NCI-H187 (cell line): ENCODE measurements at regions not wholly inside any gene's neighbourhood (a gene's known extent, or its start where the extent isn't known, plus 50 kb on each side); places are given as distances from the start of the nearest gene placed in this dataset.
A peak's percentile ranks its signal among the peaks of the same experiment; 100 is the strongest.

Experiments
- DNase-seq, 2 experiments: peaks; one replicate each; lab custom pipeline; 2025; lab: John Stamatoyannopoulos, UW

DNA sequence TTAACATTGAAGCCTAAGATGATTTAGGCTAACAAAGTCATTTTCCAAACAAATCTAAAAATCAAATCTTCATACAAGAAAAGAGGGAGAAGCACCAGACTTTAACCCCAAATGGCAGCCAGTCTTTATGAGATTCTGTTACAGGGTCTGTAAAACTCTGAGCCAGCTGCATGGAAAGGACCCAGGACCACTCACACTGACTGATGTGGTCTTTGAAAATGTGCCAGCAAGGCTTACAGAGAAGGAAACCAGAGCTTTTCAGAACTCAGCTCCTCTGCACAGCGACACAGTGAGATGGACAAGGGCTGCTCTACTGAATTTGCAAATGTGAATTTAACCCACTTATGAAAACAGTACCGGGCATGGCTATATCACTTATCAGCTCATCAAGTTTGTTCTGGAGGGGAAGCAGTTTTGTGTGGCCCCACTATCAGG, 98.8 kb upstream of the SERP2 start:
- no peak for DNase-seq

DNA sequence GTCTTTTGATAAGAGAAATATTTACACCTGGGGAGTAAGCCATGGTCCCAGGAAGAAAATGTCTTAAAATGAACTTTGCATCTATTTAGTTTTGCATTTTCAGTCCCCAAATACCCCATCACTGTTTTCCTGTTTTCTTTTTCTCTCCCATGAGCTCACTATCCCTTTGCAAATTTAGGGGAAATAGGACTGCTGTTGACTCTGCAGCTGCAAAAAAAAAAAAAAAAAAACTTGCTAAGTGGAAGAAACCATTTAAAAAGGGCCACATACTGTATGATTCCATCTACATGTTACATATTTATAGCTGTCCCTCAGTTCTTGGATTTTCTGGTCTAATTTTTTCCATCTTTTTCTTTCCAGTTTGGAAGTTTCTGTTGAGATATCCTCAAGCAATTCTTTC, 98.2 kb upstream of the SERP2 start:
- DNase-seq = no peak

GRCh38 chr13:44276061-44276460, 97.6 kb upstream of the SERP2 start:
- DNase-seq = no peak

GRCh38 chr13:44277459-44277858, 96.2 kb upstream of the SERP2 start:
- DNase-seq = no peak

DNA sequence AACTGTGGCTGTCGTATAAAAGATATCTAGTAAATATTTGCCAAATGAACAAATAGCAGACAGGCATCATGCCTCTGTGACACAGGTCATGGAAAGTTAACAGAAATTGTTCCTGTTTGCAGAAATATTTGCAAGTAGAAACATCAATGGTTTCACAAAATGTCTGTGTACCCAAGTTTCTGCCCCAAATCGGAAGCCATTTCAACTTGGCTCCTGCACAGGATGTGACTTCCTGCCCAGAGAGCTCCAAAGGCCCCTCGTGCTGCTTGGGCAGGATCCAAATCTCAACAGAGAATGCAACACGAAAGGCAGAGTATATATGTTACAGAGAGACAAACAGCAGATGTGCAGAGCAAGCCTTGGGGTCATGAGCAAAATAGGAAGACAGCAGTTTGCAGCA, 95.5 kb upstream of the SERP2 start:
- DNase-seq = no peak

DNA sequence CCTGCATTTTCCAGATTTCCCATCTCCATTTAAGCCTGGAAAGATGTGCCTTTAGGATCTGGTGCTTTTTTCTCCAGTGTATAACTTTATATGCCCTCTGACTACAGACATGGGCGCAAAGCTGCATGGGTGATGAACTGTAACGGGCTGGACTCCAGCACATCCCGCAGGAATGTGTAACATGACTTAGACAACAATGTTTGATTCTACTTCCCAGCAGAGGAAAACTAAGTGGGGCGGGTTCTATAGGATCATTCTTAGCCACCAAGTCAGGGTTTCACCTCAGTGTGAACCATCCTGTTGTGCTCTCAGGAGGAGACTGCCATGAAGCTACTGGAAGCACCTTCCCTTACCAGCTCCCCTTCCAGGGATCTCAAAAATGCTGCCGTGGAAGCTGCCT, 93.2 kb upstream of the SERP2 start:
- DNase-seq = no peak

DNA sequence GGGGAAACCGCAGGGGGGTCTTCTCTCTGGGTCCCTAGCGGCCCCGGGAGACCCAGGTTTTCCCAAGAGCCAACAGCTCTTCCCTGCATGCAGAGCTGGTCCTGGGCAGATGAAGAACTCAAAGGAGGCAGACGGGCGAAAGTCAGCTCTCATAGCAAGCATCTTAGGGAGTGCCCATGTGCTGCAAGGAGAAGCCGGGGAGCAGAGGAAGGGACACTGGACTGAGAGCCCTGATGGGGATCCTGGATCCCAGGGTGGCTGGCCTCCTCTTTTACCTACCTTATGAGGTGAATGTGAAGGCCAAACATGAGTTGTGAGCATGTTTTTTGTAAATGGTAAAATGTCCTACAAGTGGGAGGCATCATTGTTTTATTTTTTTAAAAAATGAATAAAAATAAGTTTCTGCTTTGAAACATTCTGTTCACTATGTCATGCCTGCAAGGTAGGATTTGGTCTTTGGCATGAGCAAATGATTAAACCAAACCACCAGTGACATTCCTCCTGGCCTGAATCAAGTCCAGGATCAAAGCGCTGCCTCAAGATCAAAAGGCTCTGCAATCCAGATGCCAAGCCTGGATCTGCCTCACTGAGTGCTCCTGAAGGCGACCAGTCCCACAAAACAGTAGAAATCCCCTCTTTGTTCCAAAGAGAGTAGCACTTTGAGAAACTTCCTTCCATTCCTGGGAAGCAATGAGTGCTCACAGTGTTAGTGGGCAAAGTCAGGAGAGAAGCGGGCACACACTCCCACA, 92.2 kb upstream of the SERP2 start:
- no peak for DNase-seq

- DNase-seq = no peak
Measured at GRCh38 chr13:44283600-44283999, 90.0 kb upstream of the SERP2 start.

DNA sequence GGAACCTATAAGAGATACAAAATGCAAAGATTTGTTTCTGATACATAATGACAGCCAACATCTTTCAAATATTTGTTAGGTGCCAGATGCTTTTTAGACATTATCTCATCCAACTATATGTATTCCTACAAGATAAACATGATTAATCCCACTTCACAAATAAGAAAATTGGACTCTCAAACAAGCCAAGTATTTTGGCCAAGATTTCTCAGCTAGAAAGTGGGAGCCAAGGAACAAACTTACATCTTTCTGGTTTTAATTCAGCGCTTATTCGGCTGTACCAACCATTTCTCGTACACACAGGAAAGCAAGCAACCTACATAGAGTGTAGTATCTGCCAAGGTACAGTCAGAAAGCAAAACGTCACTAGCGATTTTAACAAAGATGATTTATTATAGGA, 85.7 kb upstream of the SERP2 start:
- DNase-seq = no peak

- no peak for DNase-seq
Measured at GRCh38 chr13:44292545-44292944, 81.1 kb upstream of the SERP2 start.

DNA sequence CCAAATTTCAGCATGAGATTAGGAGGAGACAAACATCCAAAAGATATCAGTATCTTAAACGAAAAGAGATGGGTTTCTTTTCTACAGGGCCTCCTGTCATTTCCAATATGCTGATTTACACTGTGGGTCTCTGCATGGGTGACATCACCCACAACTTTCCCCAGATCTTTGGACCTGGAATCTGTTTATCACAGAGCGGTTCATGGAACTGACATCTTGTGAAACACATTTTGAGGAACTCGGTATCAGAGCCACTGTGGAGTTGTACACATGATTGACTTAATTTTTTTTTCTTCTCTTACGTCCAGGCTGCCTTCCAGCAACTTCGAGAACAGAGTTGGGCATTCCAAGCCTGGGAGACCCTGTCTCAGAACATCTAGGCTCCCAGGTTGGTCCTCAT, 80.2 kb upstream of the SERP2 start:
- DNase-seq = no peak

DNA sequence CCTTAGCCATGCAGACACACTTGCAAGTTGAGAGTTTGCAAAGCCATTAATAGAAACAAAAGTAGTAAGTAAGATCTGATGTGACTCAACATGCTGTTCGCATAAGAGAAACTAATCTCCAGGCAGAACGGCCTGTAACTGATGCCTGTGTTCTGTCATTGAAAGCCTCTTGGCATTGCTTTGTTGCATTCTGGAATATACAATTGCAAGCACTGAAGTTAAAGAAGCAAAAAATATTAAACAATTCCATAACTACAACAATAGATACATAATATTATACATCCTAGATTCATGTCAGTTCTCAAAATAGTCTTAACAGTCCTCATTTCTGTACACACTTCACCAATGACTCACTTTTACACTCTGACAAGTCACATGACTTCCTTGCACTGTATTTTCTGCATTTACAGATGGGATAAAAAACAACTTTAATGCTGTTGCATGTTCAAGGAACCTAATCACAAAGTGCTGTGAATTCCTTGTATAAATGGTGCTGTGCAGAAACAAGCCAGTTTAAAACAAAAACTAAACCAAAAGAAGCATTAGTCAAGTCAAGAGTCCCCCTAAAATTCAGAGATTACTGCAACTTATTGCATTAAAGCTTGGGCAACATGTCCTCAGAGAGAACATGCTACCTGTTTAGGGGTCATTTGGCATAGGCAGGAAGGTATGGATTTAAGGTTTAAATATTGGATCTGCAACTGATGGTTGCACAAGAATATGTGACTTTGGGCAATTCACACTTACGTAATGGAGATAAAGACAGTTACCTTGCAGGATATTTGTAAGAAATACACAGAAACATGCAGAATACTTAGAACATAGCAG, 79.5 kb upstream of the SERP2 start:
- DNase-seq = no peak

- no peak for DNase-seq
Measured at GRCh38 chr13:44294876-44295275, 78.7 kb upstream of the SERP2 start.

DNA sequence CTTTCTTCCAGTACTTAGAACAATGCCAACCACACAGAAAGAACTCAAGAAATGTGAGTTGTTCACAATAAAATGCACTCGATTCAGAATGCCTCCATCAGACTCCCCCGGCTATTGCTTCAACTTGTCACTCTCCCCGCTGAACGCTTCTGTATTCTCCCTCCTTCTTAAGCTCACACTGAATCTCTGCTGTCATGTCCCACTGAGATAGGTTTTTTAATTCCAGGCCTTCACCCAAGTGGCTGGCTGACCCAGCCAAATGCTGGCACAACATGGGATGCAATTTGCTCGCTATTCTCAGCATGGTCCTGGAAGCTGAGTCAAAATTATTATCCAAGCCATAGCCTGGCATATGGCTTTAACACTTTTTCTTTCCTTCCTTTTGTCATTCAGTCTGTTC, 76.8 kb upstream of the SERP2 start:
- DNase-seq = no peak

GRCh38 chr13:44298314-44298713, 75.3 kb upstream of the SERP2 start:
- no peak for DNase-seq

- no peak for DNase-seq
Measured at GRCh38 chr13:44299152-44299943, 74.3 kb upstream of the SERP2 start.

DNA sequence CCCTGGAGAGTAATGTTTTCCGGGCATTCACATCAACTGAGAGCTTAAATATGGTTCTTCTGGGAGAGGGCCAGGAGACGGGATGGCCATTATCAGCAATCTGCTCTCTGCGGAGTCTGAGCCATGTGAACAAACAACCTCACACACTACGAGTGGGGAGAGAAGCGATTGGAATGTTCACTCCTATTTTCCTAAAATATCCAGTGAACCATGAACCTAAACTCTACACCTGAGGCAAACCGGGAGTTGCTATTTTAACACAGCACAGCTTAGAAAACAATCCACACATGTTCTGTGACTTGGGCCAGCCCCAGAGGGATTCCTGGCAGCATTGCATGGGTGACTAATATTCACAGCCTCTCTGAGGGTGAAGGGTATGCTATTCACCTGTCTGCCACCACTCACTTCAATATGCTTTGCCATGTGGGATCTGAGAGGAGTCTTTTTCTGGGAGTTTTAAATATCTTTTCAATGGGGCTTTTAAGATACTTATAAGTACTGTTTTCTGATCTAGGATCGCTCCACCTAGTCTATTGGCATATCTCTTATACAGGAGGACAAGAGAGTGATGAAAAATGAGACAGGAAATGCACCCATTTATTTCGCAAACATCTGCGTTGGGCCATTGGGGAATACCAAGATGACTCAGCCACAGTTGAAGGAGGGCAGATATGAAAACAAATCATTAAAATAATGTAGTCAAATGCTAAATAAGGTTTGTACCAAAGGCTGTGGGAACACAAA, 72.6 kb upstream of the SERP2 start:
- peak; percentile 23 to 33 for DNase-seq

- DNase-seq = no peak
Measured at GRCh38 chr13:44301639-44302015, 72.0 kb upstream of the SERP2 start.

- DNase-seq = no peak
Measured at GRCh38 chr13:44302233-44302632, 71.4 kb upstream of the SERP2 start.

GRCh38 chr13:44302940-44303575, 70.6 kb upstream of the SERP2 start:
- no peak for DNase-seq

GRCh38 chr13:44303681-44304432, 69.8 kb upstream of the SERP2 start:
- no peak for DNase-seq
